ENCODE measurements at regions not wholly inside any gene's neighbourhood (a gene's known extent, or its start where the extent isn't known, plus 50 kb on each side); places are given as distances from the start of the nearest gene placed in this dataset.

- Histone ChIP-seq H3K9me3 (replicated peaks) (no peaks in the 10 kb centered on the region; the same call in 1 of the 2 replicates), H3K4me1 (peaks cover 8% of the 10 kb centered on the region), H3K4me3 (no peak overlapping the region), H3K27ac (no peak overlapping the region), H3K36me3 (no peaks in the 10 kb centered on the region), H3K27me3 (no peaks in the 10 kb centered on the region)
- DNase-seq: no peak
Observed at GRCh38 chr21:35692311-35692710, 368.0 kb downstream of the SETD4 start.

- Histone ChIP-seq H3K9me3 (replicated peaks) (no peaks in the 10 kb centered on the region; the same call in 1 of the 2 replicates), H3K27ac (no peak overlapping the region), H3K27me3 (no peaks in the 10 kb centered on the region), H3K4me3 (no peak overlapping the region), H3K4me1 (no peaks in the 10 kb centered on the region), H3K36me3 (no peaks in the 10 kb centered on the region)
- no peak for DNase-seq
Observed at GRCh38 chr21:35690436-35690835, 369.9 kb downstream of the SETD4 start.

GRCh38 chr21:35686156-35686555 lies 374.2 kb downstream of the SETD4 start:
- DNase-seq: no peak
- Histone ChIP-seq H3K27me3 (no peaks in the 10 kb centered on the region), H3K36me3 (no peaks in the 10 kb centered on the region), H3K4me3 (no peak overlapping the region), H3K4me1 (0 out of 2 replicates have a peak, but pooled peaks cover 3% of the 10 kb centered on the region), H3K9me3 (replicated peaks) (no peaks in the 10 kb centered on the region; the same call in 1 of the 2 replicates), H3K27ac (no peak overlapping the region)

- 0 out of 2 replicates have a peak, but pooled peaks cover 3% of the 10 kb centered on the region for H3K4me1 ChIP-seq
- DNase-seq: no peak
- H3K9me3 ChIP-seq (replicated peaks): no peaks in the 10 kb centered on the region; the same call in 1 of the 2 replicates
- H3K27me3 ChIP-seq: no peaks in the 10 kb centered on the region
- no peak overlapping the region for H3K4me3 ChIP-seq
- no peak overlapping the region for H3K27ac ChIP-seq
- no peaks in the 10 kb centered on the region for H3K36me3 ChIP-seq
Observed at GRCh38 chr21:35683664-35684304, 376.5 kb downstream of the SETD4 start.

GRCh38 chr21:35682904-35683549 lies 377.3 kb downstream of the SETD4 start:
- no peaks in the 10 kb centered on the region for H3K36me3 ChIP-seq
- no peak for DNase-seq
- H3K4me1 ChIP-seq: 0 out of 2 replicates have a peak, but pooled peaks cover 3% of the 10 kb centered on the region
- no peaks in the 10 kb centered on the region for H3K9me3 ChIP-seq (replicated peaks)
- no peaks in the 10 kb centered on the region for H3K27me3 ChIP-seq
- H3K27ac ChIP-seq: no peak overlapping the region
- no peak overlapping the region for H3K4me3 ChIP-seq

- DNase-seq: peak in 1 of 2 experiments; percentile 34
- H3K9me3 ChIP-seq (replicated peaks): no peaks in the 10 kb centered on the region
- 0 out of 2 replicates have a peak, but pooled peaks cover 3% of the 10 kb centered on the region for H3K4me1 ChIP-seq
- no peak overlapping the region for H3K27ac ChIP-seq
- no peaks in the 10 kb centered on the region for H3K27me3 ChIP-seq
- no peak overlapping the region for H3K4me3 ChIP-seq
- no peaks in the 10 kb centered on the region for H3K36me3 ChIP-seq
Observed at GRCh38 chr21:35681946-35682345, 378.4 kb downstream of the SETD4 start.

GRCh38 chr21:35679076-35679475 lies 381.2 kb downstream of the SETD4 start:
- H3K9me3 ChIP-seq (replicated peaks): no peaks in the 10 kb centered on the region
- no peak overlapping the region for H3K27ac ChIP-seq
- H3K4me3 ChIP-seq: no peak overlapping the region
- no peaks in the 10 kb centered on the region for H3K36me3 ChIP-seq
- H3K4me1 ChIP-seq: 0 out of 2 replicates have a peak, but pooled peaks cover 3% of the 10 kb centered on the region
- H3K27me3 ChIP-seq: no peaks in the 10 kb centered on the region
- no peak for DNase-seq

- Histone ChIP-seq H3K9me3 (replicated peaks) (no peaks in the 10 kb centered on the region), H3K36me3 (no peaks in the 10 kb centered on the region), H3K27me3 (no peaks in the 10 kb centered on the region), H3K4me3 (no peak overlapping the region), H3K4me1 (0 out of 2 replicates have a peak, but pooled peaks cover 3% of the 10 kb centered on the region), H3K27ac (no peak overlapping the region)
- no peak for DNase-seq
Observed at GRCh38 chr21:35678393-35678792, 381.9 kb downstream of the SETD4 start.

- Histone ChIP-seq H3K36me3 (no peaks in the 10 kb centered on the region), H3K27ac (no peak overlapping the region), H3K4me1 (0 out of 2 replicates have a peak, but pooled peaks cover 3% of the 10 kb centered on the region), H3K27me3 (no peaks in the 10 kb centered on the region), H3K4me3 (no peak overlapping the region), H3K9me3 (replicated peaks) (no peaks in the 10 kb centered on the region)
- no peak for DNase-seq
Observed at GRCh38 chr21:35677298-35677841, 383.0 kb downstream of the SETD4 start.

- Histone ChIP-seq H3K36me3 (no peaks in the 10 kb centered on the region), H3K27ac (no peak overlapping the region), H3K27me3 (no peaks in the 10 kb centered on the region), H3K4me3 (no peak overlapping the region), H3K9me3 (replicated peaks) (no peaks in the 10 kb centered on the region), H3K4me1 (no peaks in the 10 kb centered on the region)
- no peak for DNase-seq
Observed at GRCh38 chr21:35674895-35675470, 385.3 kb downstream of the SETD4 start.

GRCh38 chr21:35674091-35674671 lies 386.1 kb downstream of the SETD4 start:
- DNase-seq: no peak
- H3K27me3 ChIP-seq: no peaks in the 10 kb centered on the region
- H3K36me3 ChIP-seq: no peaks in the 10 kb centered on the region
- H3K27ac ChIP-seq: no peak overlapping the region
- H3K4me1 ChIP-seq: no peaks in the 10 kb centered on the region
- H3K9me3 ChIP-seq (replicated peaks): no peaks in the 10 kb centered on the region
- H3K4me3 ChIP-seq: no peak overlapping the region

GRCh38 chr21:35672313-35672712 lies 388.0 kb downstream of the SETD4 start:
- no peak for DNase-seq
- Histone ChIP-seq H3K27ac (no peak overlapping the region), H3K36me3 (no peaks in the 10 kb centered on the region), H3K9me3 (replicated peaks) (no peaks in the 10 kb centered on the region), H3K4me3 (no peak overlapping the region), H3K27me3 (no peaks in the 10 kb centered on the region), H3K4me1 (no peaks in the 10 kb centered on the region)

- Histone ChIP-seq H3K36me3 (no peaks in the 10 kb centered on the region), H3K27ac (peak overlapping the region; percentile 31)
- DNase-seq: peak; percentile 52 to 78
Observed at GRCh38 chr21:35664683-35665082, 395.6 kb downstream of the SETD4 start.

GRCh38 chr21:35663856-35664606 lies 396.3 kb downstream of the SETD4 start:
- peak; percentile 62 to 77 for DNase-seq
- H3K27ac ChIP-seq: peak overlapping the region; percentile 31
- no peaks in the 10 kb centered on the region for H3K27me3 ChIP-seq

More at GRCh38 chr21:35664683-35665082, 395.6 kb downstream of the SETD4 start:
- peaks cover 22% of the 10 kb centered on the region for H3K4me1 ChIP-seq
- H3K27me3 ChIP-seq: no peaks in the 10 kb centered on the region
- H3K4me3 ChIP-seq: no peak overlapping the region
- no peaks in the 10 kb centered on the region for H3K9me3 ChIP-seq (replicated peaks)

More at GRCh38 chr21:35663856-35664606, 396.3 kb downstream of the SETD4 start:
- peaks cover 22% of the 10 kb centered on the region for H3K4me1 ChIP-seq
- no peaks in the 10 kb centered on the region for H3K36me3 ChIP-seq
- H3K4me3 ChIP-seq: no peak overlapping the region
- no peaks in the 10 kb centered on the region for H3K9me3 ChIP-seq (replicated peaks)

Measured in SJCRH30 (cell line).